NCI-H2227 (cell line): ENCODE measurements at regions not wholly inside any gene's neighbourhood (a gene's known extent, or its start where the extent isn't known, plus 50 kb on each side); places are given as distances from the start of the nearest gene placed in this dataset.

Experiments
- DNase-seq: peaks from one replicate; lab custom pipeline; 2025; ENCODE audit not compliant: unreplicated experiment; lab: John Stamatoyannopoulos, UW

DNA sequence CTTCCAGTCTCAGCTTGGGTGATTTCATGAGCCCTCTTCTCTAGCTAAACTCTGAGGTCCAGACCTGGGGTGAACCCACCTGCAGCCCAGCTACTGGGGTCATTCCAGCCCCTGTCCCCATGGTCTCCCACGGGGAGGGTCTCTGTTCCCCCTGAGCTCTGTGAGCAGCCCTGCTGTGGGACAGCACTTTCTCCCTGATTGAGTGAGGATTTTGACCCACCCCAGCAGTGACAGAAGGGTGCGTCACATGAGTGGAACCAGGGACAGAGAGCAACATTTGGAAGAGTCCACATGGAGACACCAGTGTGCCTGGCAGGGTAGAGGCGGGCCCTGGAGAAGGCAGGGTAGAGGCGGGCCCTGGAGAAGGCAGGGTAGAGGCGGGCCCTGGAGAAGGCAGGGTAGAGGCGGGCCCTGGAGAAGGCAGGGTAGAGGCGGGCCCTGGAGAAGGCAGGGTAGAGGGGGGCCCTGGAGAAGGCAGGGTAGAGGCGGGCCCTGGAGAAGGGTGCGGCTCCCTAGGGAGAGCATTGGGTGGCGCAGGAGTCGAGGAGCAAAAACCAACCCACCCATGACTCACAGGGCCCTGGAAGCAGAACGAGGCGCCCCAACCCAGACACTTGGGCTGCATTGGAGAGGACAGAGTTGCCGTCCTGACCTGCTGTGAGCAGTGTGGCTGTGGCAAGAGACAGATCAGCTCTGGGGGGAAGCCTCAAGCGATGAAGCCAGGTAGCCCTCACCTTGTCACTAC is 227.7 kb upstream of the B3GAT1 start:
- no peak for DNase-seq

DNA sequence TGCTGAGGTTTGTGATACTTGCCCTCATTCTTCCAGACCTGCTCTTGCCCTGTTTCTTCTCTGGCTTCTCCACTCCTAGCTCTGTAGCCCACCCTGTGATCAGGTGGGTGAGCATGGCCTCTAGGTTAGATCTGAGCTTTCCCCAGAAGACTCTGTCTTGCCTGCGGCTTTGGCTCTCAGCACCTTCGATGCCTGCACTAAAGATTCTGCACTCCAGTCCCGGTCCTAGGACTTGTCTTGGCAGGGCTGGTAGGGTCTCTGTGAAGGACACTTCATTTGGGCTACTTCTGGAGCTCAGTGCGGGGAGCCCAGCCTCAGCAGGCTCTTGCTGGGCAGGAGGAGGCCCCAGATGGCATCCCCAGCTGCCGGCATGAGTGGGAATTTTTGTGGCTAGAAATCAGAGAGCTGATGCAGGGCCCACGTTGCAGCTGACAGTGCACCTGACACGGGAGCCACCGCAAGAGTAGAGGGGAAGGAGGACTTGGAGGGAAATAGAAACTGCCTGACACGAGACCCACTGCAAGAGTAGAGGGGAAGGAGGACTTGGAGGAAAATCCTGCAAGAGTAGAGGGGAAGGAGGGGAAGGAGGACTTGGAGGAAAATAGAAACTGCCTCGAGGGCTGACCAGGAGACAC is 226.9 kb upstream of the B3GAT1 start:
- DNase-seq: no peak

GRCh38 chr11:134637091-134638015 is 225.3 kb upstream of the B3GAT1 start:
- no peak for DNase-seq

- no peak for DNase-seq
Measured at GRCh38 chr11:134636071-134636470, 224.0 kb upstream of the B3GAT1 start.

DNA sequence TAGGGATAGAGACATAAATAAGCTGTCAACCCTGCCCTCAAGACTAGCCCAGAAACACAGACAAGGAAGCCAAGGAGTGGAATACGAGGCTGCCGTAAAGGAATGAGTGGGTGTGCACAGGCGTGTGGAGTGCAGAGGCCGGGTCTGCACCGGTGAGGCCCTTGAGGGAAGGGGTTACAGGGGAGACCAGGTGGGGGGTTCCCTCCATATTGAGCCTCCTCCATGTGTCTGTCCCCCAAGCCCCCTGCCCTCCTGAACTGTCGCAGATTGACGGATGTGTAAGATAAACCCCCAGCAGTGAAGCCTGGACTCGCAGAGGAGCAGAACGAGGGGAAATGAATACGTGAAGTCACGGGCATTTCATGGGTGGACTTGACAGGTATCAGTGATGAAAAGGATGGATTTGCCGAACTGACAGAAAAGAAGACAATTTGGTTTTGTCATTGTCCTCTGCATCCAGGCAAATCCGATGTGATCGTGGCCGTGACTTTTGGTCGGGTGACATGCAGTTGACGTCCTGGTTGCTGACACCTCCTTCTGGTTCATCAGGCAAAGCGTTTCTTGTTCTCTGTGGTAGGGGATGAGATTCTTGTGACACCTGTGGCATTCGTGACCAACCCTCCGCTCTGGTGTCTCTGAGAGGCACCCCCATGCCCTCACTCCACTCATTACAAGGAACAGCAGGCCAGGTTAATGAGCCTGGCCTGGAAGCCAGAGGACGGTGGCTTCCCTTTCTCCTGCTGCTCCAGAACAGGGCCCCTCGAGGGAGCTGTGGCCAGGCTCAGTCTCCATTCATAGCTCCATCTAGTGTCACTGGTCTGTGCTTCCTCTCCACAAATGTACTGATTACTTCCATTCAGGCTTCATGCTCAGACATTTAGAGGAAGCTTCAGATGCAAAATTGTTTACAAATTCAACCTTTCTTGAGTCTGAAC is 223.1 kb upstream of the B3GAT1 start:
- no peak for DNase-seq

DNA sequence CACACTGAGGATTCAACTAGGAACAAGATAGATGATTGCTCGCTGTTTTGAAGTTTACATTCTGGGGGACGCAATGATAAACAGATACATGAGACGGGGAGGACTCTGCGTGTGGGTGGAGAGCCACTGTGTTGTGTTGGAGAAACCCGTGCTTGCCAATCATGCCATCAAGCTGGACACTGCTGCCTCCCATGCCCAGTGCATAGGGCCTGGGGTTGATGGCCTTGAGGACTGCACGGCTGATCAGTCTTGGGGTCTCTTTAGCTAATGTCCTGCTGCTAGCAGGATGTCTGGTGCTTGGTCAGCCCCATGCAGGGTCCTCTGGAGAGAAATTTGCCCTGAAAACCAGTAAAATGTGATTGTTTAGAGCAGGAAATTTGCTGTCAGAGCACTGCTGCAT is 221.2 kb upstream of the B3GAT1 start:
- no peak for DNase-seq

GRCh38 chr11:134632347-134633119 is 220.5 kb upstream of the B3GAT1 start:
- no peak for DNase-seq

- DNase-seq: no peak
Measured at GRCh38 chr11:134630861-134631260, 218.8 kb upstream of the B3GAT1 start.

GRCh38 chr11:134628426-134628825 is 216.4 kb upstream of the B3GAT1 start:
- no peak for DNase-seq

DNA sequence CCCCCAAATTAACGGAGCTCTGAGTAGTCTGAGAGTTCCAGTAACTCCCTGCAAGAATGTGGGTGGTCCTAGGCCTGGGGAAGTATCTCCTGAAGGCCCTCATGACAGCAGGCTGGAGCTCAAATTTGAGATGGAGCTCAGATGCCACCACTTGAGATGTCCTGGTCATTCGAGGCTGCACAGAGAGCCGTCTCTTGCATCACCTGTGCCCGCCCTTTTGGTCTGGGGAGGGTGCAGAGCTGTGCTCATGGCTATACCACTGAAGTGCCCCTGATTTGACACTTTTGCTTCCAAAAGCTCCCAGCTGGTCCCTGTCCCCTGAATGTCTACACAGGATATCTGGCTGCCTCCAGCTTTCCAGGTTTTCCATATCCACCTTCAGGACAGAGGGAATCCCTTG is 214.0 kb upstream of the B3GAT1 start:
- no peak for DNase-seq

GRCh38 chr11:134625631-134626030 is 213.6 kb upstream of the B3GAT1 start:
- no peak for DNase-seq

DNA sequence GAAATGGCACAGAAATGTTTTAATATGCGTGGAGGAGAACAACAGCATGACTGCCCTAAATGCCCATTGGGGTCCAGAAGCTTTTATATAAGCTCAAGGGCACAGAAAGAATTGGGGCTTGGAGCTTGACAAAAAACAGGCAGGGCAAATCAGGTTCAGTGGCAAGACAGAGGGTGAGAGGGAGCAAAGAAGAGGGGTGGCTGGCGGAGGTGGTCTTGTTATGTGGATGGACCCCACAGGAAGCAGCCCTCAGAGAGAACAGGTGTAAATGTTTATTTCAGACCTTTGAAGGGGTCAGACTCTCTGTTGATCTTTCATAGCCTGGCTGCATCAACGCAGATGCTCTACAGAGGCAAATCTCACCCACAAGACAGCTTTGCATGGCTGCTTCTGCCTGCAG is 213.1 kb upstream of the B3GAT1 start:
- no peak for DNase-seq

- no peak for DNase-seq
Measured at GRCh38 chr11:134624166-134624920, 212.3 kb upstream of the B3GAT1 start.

DNA sequence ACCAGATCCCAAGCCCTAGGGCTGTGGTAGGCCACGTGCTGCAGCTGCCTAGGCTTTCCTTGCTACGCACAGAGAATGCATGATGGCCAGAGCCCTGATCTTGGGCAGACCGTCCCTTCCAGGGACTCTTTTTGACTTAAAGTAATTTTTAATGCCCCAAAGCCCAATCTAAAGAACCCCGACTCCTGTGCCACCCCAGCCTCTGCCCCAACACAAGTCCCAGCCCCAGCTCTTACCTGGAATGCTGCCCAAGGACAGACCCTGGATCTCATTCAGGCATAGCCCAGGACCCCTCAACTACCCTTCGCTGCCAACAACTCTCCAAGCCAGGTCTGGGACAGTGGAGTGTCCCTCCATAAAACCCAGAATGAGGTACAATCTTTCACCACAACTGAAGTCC is 211.7 kb upstream of the B3GAT1 start:
- no peak for DNase-seq

- DNase-seq: no peak
Measured at GRCh38 chr11:134622458-134622857, 210.4 kb upstream of the B3GAT1 start.

DNA sequence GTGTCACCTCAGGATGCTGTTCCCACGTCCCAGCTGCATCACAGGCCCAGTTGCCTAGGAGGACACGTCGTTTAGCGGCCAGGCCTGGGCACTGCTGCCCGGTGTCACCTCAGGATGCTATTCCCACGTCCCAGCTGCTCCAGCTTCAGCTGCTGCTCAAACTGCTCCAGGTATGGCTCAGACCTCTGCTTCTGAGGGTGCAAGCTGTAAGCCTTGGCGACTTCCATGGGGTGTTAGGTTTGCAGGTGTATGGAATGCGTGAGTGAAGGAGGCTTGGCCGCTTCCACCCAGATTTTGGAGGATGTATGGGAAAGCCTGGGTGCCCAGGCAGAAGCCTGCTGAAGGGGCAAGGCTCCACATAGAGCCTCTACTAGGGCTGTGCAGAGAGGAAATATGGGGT is 205.3 kb upstream of the B3GAT1 start:
- no peak for DNase-seq

GRCh38 chr11:134616038-134616437 is 204.0 kb upstream of the B3GAT1 start:
- DNase-seq: no peak

- no peak for DNase-seq
Measured at GRCh38 chr11:134615041-134615615, 203.1 kb upstream of the B3GAT1 start.

DNA sequence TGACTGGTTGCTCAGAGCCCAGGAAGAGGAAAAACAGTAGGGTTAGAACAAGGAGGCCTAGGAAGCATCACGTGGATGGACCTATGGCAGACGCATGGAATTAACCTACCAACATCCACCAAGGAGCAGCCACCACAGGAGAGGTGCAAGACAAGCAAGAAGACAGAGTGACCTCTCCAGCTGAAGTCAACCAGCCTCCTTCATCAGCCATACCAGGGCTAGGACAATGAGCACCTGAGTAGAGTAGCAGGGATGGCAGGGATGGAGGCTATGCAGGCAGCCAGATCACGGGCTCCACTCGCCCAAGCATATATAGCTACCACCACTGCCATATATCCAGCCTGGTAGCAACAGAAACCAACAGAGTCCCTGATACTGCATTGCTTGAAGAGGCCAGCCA is 202.1 kb upstream of the B3GAT1 start:
- no peak for DNase-seq
